ENCODE measurements at regions not wholly inside any gene's neighbourhood (a gene's known extent, or its start where the extent isn't known, plus 50 kb on each side); places are given as distances from the start of the nearest gene placed in this dataset.

DNA sequence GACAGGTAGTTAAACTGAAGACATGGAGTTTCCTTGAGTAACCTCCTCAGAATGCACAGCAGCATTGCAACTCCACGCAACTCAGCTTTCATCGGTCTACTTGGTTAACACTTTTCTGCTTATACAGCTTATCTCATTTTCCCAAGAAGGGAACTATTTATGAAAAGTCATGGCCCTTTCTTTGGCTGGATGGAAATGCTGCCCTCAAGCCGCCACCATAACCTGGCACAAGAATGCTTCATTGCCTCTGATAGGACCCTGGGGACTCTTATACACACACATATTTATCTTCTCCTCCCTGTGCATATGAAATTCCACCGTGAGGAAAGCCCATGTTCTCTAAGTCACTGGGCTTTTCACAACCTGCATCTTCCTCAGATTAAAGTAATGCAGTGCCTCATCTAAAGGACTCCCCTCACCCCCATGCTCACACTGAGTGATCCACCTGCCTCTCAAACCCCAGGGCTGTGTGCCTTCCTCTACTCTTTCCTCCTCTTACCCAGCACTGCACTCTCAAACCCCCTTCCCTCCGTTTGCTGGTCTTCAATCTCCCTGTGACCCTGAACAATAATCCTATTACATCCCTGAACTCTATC lies 192.0 kb upstream of the HNRNPA3 start:
- in situ Hi-C loops (cut with HindIII; ENCODE audit: low pct_unique_long_range_greater_than_20kb, low sequenced_read_pairs) = no loop called here
- no peak for DNase-seq (ENCODE audit: low read depth, low spot score)

DNA sequence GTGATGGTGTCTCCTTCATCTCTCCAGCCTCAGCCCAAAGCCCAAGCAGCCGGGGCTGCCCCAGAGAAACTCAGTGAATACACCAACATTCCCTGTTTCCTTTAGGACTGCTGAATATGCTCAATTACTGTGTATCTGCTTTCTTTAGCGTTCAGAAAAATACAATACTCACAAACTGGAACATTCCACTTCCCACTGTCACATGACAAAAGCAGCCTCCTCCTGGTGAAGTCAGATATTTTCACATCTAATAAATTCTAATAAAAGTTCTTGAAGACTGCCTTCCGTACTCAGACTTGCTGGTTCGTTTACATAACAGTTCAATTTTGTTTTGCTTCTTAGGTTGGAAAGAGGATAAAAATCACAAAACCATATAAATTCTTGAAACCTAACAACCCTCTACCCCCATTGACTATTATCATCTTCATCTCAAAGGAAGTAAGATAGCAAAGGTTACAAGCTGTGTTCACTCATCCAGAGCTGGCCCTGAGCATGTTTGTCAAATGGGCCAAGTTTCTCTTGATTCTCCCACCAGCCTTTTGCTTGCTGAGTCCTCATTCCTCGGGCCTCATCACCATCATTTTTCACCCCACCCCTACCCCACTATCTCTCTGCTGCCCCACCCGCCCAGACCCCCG lies 190.8 kb upstream of the HNRNPA3 start:
- in situ Hi-C loops (cut with HindIII; ENCODE audit: low pct_unique_long_range_greater_than_20kb, low sequenced_read_pairs) = no loop called here
- DNase-seq (ENCODE audit: low read depth, low spot score) = no peak

DNA sequence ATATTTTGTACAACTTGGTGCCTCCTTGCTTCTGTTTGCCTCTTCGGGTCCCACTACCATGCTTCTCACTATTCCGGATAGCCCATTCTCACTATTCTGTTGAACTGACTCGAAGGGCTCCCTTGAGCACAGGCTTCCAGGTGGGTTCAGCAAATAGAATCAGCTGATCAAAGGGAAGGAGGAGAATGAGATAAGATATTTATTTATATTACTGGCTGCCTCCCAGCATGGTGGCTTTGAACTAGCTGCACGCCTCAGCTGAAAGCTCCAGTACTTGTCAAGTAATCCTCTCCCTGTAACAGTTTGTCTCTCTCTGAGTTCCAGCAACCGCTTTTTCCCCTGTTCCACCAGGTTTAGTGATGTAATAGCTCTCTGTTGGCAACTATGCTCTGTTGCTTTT lies 187.8 kb upstream of the HNRNPA3 start:
- DNase-seq (ENCODE audit: low read depth, low spot score) = no peak
- in situ Hi-C loops (cut with HindIII; ENCODE audit: low pct_unique_long_range_greater_than_20kb, low sequenced_read_pairs) = no loop called here

DNA sequence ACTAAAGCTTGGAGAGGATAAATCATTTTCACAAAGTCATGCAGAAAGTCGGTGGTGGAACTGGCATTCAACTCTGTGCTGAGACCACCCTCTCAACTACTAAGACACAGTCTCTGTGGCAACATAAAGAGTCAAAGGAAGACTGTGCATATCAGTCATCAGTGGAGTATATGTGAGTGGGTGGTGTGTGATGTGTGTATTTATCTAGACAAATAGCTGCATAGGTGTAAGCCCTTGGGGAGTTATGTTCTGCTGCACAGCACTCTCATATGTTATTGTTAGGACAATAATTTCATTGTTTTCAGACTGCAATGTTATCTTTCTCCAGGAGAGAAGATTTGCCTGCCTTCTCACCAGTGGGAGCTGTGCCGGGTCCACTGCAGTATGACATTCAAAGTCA lies 186.3 kb upstream of the HNRNPA3 start:
- no peak for DNase-seq (ENCODE audit: low read depth, low spot score)
- in situ Hi-C loops (cut with HindIII; ENCODE audit: low pct_unique_long_range_greater_than_20kb, low sequenced_read_pairs) = no loop called here

DNA sequence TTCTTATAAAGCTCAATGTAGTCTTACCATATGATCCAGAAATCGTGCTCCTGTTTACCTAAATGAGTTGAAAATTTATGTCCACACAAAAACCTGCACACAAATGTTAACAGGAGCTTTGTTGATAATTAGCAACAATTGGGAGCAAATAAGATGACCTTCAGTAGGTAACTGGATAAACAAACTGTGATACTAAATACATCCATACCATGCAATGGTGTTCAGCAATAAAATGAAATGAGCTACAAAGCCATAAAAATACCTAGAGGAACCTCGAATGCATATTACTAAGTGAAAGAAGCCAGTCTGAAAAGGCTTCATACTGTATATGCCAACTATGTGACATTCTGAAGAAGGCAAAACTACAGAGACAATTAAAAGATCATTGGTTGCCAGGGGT lies 185.6 kb upstream of the HNRNPA3 start:
- no peak for DNase-seq (ENCODE audit: low read depth, low spot score)

DNA sequence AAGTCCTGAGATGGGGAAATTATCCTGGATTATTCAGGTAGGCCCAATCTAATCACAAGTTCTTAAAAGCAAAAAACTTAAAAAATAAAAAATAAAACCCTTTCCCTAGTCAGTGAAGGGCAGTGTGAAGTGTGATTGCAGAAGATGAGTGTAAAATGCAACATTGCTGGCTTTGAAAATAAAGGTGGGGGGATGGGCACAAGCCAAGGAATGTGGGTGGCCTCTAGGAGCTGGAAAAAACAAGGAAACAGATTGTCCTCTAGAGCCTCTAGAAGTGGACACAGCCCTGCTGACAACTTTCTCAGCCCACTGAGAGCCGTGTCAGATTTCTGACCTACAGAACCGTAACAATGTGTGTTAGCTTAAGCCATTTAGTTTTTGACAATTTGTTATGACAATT lies 184.3 kb upstream of the HNRNPA3 start:
- in situ Hi-C loops (cut with HindIII; ENCODE audit: low pct_unique_long_range_greater_than_20kb, low sequenced_read_pairs) = no loop called here
- no peak for DNase-seq (ENCODE audit: low read depth, low spot score)

More for the DNA sequence above, 185.6 kb upstream of the HNRNPA3 start:
- in situ Hi-C loops (cut with HindIII; ENCODE audit: low pct_unique_long_range_greater_than_20kb, low sequenced_read_pairs) = no loop called here

DNA sequence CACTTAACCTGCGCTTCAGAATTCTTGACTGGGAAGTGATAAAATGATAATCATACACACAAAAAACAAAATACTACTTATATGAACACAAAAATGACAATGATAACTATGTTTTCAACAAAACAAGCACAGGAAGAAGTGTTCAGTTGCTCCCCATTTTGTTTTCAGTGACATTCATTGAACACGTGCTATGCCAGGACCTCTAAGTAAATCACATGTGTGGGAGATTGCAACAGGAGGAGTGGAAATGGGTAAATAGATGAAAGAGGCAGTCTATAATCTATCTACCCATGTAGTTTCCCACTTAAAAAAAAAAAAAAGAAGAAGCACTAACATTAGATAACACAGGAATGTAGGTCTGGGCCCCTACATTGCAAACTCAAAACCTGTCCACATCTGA lies 183.5 kb upstream of the HNRNPA3 start:
- DNase-seq (ENCODE audit: low read depth, low spot score) = no peak
- in situ Hi-C loops (cut with HindIII; ENCODE audit: low pct_unique_long_range_greater_than_20kb, low sequenced_read_pairs) = no loop called here

DNA sequence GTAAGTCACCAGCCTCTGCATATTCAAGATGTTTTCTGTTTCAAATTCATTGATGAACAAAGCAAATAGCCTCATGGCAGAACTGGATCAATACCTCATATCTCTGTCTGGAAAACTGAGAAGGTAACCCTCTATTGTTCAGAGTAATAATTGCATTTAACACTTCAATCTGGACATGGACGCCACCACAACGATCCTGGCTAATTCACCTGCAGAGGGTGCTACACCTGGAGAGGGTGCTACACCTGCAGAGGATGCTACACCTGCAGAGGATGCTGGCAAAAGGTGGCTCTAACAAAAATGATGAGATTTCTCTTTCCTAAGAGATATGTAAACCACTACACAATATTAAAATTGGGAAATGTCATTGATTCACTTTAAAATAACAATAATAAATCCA lies 183.1 kb upstream of the HNRNPA3 start:
- in situ Hi-C loops (cut with HindIII; ENCODE audit: low pct_unique_long_range_greater_than_20kb, low sequenced_read_pairs) = no loop called here

DNA sequence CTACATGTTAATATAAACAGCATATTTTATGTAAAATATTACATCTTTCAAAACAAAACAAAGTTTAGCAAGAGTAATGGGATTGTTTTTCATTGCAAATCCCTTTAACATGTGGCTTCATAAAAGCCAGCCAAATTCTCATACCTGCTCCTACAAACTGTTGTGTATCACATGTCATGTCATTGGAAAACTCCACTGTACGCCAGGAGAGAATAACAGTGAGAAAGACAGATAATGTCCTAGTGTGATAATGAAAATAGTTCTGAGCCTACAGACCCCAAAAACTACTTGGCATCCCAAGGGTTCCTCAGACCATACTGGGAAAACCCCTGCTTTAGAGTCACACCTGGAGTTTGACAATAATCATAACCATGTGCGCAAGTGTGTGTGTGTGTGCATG lies 182.7 kb upstream of the HNRNPA3 start:
- DNase-seq (ENCODE audit: low read depth, low spot score) = no peak
- in situ Hi-C loops (cut with HindIII; ENCODE audit: low pct_unique_long_range_greater_than_20kb, low sequenced_read_pairs) = no loop called here

More for the DNA sequence above, 183.1 kb upstream of the HNRNPA3 start:
- no peak for DNase-seq (ENCODE audit: low read depth, low spot score)

DNA sequence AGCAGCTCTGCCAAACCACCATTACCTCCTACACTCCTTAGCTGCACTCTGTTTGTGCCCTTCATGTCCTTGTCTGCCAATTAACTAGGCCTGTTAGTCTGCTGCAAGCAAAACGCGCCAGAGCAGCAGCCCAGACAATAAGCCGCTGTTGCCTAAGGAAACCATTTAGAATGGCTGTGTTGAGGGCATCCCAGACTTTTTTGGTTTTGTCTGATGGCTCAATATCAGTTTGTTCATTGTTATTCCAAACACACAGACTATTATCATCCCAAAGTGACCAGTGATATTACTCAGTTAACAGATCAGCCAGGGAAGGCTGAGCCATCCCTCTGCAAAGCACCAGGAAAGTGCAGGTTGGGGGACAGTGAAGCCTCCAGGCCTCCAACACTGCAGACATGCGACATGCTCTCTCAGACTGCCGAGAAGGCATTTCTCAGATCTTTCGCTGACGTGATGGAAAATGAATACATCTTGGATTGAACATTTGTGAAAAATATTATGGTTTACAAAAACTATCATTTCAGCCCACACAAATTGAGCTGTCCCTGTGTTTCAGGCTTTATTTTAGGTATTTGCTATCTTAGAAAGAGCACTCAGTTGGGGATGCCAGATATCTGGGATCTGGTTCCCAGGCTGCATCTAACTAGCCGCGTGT lies 182.0 kb upstream of the HNRNPA3 start:
- peak; percentile 4 for DNase-seq (ENCODE audit: low read depth, low spot score)
- in situ Hi-C loops (cut with HindIII; ENCODE audit: low pct_unique_long_range_greater_than_20kb, low sequenced_read_pairs) = no loop called here

DNA sequence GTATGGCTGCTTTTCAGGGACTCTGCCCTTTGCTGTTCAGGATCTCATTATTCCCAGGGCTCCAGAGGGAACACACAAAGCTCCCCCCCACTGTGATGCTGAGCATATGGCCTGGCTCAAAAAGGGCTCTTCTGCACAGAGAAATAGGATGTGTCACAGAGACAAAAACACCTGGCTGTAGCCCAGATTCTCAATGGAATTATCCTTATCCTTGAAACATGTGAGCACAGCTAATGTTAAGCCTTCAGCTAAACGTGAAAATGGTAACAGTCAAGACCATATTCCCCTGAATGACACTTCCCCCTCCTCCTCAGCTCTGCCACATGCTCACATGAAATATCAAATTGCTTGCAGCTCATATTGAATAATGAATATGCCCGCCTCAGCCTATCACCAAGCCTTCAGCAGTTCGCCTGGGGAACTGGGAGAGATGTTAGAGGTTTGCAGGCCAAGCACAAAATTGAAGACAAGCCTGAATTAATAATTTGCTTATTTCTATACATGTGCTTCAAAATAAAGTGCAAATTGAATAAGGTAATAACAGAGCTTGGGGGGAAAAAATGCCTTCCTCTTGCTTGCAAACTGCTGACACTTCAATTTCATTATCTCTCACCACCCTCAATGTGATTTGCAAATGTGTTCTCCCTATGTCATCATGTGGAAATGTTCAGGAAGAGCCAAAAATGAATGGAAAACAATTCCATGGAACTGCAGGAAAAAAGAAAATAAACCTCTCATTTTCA lies 181.0 kb upstream of the HNRNPA3 start:
- DNase-seq (ENCODE audit: low read depth, low spot score) = no peak
- in situ Hi-C loops (cut with HindIII; ENCODE audit: low pct_unique_long_range_greater_than_20kb, low sequenced_read_pairs) = no loop called here

DNA sequence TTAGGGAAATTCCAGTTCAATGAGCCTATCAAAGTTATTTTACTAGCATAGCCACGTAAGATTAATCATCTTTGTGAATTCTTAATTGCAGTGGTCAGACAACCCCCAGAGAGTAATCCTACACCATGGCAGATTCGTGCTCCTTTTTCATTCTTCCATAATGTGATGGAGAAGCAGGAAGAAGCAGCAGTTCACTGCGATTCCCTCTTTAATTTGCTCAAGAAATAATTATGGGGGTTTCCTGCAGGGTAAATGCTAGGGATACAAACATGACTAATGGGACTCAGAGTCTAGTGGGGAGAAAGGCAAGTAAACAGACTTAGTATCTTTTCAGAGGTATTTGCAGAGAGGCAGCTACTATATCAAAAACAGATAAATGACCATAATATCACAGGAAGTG lies 175.8 kb upstream of the HNRNPA3 start:
- no peak for DNase-seq (ENCODE audit: low read depth, low spot score)

DNA sequence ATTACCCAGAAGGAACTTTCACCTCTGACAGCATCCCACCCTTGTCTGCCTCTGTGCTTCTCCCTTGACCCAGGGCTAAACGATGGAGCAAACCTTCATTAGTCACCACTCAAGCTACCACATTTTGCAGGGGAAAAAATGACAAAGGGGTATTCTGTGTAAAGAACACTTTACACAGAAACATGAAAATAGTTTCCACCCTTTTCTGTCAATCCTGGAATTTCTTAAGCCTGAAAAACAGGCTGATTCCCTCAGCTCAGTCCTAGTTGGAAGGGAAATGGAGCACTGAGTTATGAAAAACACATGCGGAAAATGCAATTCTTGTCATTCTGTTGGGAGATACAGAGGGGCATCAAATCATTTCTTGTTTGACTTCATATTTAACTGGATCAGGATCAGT lies 175.0 kb upstream of the HNRNPA3 start:
- no peak for DNase-seq (ENCODE audit: low read depth, low spot score)
- in situ Hi-C loops (cut with HindIII; ENCODE audit: low pct_unique_long_range_greater_than_20kb, low sequenced_read_pairs) = no loop called here

More for the DNA sequence above, 175.8 kb upstream of the HNRNPA3 start:
- in situ Hi-C loops (cut with HindIII; ENCODE audit: low pct_unique_long_range_greater_than_20kb, low sequenced_read_pairs) = no loop called here

DNA sequence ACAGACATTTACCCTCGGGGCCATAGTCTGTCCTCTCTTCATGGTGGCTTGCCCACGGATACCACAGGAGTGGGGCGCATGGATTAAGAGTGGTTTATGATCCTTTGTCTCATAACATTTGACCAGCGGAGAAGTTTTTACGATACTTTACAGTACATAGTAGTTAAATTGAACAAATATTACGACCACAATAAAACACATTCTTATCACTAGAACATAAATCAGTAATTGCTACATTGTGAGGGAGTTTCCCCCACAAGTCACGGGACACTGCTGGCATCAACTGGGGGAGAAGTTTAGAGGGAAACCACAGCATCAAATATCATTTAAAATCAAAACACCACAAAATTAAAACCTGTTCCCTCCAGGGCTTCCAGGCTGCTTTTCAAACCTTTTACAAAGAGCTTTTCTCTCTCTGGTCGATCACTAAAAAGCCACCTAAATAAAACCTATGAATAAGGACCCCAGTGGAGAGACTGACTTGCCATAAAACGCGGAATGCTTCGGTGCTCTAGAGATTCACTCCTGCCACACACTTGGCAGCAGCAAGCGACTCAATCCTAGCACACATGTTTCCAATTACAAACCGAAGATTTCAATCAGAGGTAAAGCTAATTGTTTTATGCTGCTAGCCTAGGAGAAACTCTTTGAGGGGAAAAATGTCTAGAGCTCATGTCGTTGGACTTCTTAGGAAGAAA lies 173.7 kb upstream of the HNRNPA3 start:
- in situ Hi-C loops (cut with HindIII; ENCODE audit: low pct_unique_long_range_greater_than_20kb, low sequenced_read_pairs) = no loop called here
- no peak for DNase-seq (ENCODE audit: low read depth, low spot score)

DNA sequence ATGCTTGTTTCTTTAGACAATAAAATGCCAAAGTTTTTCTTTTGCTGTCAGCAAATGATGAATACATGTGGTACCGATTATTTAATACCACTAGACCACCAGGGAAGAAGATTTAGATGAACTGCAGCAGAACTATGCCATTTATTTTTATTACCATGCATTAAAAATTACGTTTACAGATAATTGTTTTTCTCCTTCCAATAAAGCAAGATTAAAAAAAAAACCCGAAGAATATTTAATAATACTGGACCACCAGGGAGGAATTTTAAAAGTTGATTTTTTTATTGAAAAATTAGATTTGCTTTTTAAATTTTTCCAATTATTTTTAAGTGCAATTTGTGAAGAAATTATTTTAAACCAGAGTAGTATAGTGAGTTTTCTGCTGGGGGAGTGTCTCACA lies 170.3 kb upstream of the HNRNPA3 start:
- in situ Hi-C loops (cut with HindIII; ENCODE audit: low pct_unique_long_range_greater_than_20kb, low sequenced_read_pairs) = no loop called here
- no peak for DNase-seq (ENCODE audit: low read depth, low spot score)

DNA sequence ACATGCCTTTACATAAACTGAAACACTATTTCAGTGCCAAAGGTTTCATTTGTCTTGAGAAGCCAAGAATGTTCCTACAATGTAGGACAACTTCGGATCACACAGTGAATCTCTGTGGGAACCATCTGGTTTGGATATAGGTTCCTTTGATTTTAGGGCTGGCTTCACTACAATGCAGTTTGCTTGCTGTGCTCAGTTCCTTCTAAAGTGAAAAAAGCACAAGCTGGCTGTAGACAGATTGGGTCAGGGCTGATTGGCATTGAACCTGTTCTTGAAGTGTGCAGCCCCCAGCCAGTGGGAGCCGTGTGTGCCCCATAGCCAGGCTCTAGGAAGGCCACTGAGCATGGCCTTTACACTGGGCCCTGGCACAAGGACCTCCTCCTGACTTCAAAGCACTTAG lies 167.9 kb upstream of the HNRNPA3 start:
- DNase-seq (ENCODE audit: low read depth, low spot score) = no peak
- in situ Hi-C loops (cut with HindIII; ENCODE audit: low pct_unique_long_range_greater_than_20kb, low sequenced_read_pairs) = no loop called here

DNA sequence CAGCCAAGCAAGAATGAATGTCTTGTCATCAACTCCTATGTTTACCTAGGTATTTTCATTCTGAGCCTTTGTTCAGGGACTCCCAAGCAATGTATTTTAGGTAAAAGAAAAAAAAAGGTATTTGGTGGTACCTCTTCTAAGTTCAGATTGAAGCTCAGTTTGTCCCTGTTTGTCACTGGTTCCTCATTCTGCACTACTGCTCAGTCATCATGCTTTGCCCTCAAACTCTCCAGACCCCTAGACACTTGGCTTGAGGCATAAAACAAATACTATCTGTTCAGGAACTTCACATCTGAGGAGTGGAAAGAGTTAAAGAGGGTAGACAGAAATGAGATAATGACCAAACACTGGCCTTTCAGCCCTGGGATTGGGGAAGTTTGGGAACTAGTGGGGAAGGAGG lies 163.6 kb upstream of the HNRNPA3 start:
- in situ Hi-C loops (cut with HindIII; ENCODE audit: low pct_unique_long_range_greater_than_20kb, low sequenced_read_pairs) = no loop called here
- DNase-seq (ENCODE audit: low read depth, low spot score) = no peak

DNA sequence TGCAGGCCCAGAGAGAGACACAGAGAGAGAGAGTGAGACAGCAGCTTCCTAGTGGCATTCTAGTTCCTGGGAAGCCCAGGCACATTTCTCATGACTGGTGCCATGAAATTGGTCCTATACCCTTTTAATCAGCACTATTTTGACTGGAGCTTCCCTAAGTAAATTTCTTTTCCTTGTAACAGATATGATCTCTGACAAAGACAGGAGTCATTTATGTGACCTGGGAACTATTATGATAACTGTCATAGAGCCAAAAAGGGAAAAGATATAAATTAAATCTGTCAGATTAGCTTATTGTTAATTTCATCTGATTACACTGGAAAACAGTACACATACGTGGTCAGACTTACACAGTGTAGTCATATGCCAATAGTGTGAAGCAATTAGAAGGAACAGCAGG lies 161.3 kb upstream of the HNRNPA3 start:
- in situ Hi-C loops (cut with HindIII; ENCODE audit: low pct_unique_long_range_greater_than_20kb, low sequenced_read_pairs) = no loop called here
- DNase-seq (ENCODE audit: low read depth, low spot score) = no peak
